HG03139 (cell line): ENCODE measurements at regions not wholly inside any gene's neighbourhood (a gene's known extent, or its start where the extent isn't known, plus 50 kb on each side); places are given as distances from the start of the nearest gene placed in this dataset.

ENCODE experiments used
- ATAC-seq: cut with Tn5 transposase; IDR thresholded peaks from one replicate; pipeline ENCODE4 v1.9.1; 2021; ENCODE audit not compliant: unreplicated experiment

DNA sequence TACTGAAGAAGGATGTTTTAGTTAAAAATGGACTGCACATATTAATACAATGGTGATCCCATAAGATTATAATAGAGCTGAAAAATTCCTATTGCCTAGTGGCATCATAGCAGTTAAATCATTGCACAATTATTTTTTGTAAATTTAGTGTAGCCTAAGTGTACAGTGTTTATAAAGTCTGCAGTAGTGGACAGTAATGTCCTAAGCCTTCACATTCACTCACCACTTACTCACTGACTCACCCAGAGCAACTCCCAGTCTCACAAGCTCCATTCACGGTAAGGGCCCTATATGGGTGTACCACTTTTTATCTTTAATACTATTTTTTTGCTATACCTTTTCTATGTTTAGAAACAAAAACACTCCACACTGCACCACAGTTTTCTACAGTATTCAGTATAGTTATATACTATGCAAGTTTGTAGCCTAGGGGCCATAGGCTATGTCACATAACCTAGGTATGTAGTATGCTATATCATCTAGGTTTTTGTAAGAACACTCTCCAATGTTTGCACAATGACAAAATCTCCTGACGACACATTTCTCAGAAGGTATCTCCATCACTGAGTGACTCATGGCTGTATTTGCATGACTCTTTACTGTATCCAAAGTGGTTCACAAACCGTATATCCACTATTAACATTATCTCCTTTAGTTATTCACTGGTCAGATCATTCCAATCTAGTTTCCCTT is 536.0 kb downstream of the KLF12 start:
- no peak for ATAC-seq

DNA sequence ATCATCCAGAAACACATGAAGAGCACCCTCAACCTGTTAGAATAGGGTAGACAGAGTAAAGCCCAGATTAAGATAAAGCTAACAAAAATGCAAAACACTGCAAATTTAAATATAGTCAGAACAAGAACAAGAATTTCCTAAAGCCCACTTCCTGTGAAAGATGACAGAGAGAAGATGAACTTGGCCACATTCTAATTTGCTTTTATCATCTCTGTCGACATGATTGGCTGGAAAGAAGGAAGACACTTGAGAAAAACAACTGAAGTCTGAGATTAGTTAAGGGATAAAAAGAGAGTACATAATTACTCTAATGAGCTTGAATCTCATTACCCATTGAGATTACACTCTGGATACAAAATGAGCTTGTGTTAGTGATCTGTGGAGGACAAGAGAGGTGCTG is 537.6 kb downstream of the KLF5 start:
- ATAC-seq = no peak

DNA sequence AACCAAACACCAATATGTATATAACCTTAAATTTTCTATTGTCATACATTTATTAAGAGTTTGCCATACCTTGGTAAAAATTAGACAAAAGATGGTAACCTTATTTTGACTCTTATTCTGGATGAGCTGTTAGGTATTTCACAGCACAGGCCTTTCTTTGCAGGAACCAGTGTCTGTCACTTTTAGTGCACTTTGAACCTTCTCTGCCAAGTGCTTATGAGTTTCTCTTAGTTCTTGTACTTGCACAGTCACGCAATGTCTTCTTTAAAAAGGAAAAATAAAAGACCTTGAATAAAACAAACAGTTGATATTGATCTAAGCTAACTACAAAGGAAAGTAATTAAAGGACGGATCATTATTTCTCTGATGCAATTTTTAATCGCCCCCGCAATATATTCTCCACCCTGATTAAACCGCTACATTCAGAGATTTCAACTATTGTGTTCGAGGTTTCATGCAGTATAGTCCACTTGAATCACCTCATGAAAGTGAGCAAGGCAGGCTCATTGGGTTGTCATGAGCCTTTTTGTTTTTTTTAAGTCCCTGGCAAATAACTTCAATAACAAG is 534.5 kb downstream of the KLF5 start:
- ATAC-seq = no peak

DNA sequence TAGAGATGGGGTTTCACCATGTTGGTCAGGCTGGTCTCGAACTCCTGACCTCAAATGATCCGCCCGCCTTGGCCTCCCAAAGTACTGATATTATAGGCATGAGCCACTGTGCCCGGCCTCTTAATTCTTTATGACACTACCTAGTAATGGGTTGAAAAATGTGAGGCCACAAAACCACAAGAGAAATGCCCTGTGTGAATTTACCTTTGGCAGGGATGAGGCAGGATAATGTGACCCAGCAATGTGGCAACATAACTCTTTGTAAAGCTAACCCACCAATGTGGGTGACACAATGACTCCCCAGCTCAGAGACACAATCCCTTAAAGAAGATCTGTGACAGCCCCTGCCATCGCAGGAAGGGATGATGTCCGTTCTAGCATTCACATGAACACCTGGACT is 533.1 kb downstream of the KLF5 start:
- ATAC-seq = no peak

DNA sequence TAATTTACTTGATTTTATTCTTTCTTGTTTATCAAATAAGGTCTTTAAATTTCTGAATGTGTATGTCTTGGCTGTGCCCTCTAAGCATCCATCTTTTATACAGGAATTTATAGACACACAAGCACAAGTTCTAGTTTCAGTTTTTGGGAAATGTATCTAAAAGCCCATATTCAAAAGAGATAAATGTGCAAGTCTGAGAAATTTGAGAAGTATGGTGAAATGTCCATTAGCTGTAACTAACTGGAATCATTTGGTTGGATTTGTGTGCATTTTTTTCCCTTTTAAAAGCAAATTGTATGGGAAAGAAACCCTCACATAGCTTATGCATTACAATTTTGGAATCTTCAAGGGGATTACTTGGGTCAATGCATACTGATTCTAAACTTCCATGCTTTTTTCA is 532.0 kb downstream of the KLF5 start:
- no peak for ATAC-seq

DNA sequence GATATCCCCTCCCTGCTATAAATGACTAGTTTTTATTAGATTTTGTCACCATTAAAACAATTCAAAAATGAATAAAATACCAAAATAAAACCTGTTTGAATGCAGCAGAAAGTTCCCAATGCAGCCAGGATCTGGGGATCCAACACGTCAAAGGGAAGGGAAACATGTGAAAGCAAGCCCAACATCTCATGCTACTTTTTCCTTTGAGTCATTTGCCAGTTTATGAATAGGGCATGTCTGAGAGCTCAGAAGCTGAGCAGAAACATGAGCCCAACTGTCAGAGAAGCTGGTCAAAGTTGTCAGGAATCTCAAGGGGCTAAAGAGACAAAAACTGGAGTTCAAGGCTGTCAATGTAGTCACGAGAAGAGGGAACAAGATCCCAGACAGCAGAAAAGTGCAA is 526.4 kb downstream of the KLF5 start:
- ATAC-seq = no peak

DNA sequence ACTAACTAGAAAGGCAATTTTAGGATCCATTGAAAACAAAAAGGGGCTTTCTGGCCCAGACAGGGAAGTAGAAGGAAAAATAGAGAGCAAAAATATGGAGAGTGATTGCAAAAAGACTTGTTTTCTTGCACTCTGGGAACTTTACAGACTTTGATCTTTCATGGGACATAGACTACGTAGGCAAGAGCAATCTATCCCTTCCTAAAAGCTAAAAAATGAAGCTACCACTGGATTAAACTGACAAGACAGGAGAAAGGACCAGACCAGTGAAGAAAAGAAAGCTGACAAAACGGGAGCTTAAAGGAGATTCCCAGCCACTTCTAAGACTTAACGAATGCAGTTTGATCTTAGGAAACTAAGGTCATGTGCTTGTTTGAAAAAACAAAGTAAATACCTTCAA is 524.5 kb downstream of the KLF5 start:
- ATAC-seq = no peak

DNA sequence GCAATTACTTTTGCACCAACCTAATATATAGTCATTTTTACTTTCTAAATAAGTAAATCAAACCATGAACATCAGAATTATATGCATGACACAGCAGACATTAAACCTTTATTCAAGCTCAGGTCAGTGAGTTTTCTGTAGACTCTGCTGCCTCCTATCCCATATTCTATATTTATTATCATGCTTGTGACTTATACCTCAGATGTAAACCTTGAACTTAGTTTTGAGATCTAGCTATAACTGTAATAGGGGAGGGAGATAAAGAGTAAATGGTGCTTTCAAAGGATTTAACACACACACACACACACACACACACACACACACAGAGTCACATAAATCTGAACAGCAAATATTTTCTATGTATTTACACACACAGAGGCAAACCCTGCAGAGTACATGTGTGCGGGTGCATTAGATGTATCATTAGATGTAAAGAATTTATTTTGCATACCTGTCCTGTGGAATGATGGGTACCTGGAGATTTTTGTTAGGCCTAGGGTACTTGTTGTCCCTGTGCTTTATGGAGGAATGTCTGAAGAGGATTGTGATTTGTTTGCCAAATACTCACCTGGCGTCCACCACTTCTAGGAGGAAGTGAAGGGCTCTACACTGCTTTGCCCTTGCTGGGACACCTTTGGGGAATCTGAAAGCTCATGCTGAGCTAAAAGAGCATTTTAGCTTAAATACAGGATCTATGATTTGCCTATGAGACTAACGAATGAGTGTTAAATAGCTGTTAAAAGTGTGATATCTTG is 521.9 kb downstream of the KLF5 start:
- ATAC-seq = no peak

DNA sequence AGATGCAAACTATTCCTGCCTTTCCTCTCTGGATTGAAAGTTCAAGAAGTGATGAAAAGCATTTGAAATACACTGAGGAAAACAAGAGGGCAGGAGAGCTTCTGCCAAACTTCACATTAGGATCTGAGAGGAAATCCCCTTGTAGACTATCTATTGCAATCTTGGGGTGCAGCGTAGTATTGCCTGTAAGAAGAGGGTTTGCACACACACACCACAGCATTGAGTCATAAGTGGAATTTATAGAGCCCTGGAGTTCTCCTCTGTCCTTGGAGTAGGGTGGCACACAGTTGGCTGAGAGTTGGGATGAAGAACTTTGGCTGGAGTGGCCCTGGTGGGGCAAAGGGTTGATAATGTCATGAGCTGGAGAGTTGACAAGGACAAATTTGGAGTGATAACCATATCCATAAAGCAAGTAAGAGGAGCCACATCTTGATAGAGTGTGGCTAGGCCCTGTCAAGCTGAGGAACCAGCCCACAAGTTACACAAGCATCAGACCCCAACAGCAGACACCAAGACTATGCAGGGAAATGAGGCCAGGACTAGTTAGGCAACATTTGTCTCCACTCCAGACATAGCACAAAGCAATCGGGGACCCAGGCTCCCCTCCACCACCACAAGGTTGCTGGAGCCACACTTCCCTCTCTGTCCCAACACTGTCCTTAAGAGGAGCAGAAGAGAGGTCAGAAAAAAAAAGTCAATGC is 520.9 kb downstream of the KLF5 start:
- ATAC-seq = no peak

DNA sequence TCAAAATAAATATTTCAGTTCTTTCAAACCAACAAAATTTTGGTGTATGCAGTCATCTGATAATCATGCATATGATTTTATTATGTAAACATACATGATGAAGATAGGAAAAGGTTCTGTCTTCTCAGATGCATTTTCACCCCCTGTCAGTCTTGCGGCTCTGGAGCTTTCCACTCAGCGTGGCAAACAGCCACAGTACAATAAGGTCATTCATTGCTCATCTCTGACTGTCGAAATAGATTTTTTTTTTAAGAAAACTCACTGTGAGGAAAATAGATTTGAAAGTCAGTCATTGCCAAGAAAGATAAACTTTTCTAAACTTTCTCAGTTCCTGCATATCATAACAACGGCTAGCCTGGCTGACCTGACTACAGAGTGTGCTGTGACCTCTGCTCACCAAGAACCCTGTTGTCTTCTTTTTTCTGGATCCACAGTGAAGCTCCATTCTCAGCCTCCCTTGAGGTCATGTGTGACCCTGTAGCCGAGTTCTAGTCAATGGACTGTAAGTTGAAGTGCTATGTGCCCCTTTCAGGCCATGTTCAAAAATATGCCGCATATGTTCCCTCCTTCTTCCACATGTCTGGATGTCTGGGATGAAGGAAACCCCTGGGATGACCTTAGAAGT is 519.6 kb downstream of the KLF5 start:
- no peak for ATAC-seq

DNA sequence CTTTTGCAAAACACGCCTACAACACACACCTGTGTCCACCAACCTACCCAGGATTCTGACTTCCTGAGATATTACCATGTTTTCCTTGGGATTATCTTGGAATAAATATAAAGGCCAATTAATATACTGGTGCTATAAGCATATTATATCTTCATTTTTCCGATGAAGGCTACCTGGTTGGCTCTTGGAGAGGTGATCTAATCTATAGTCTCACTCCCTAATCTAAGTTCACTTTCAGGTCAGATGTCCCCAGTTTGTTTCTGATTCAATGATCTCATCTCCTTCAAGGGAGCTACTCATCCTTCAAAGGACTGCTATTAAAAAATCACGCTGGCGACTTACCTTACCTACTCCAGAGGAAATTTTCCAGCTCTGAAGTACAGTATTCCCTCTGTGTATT is 517.5 kb downstream of the KLF5 start:
- no peak for ATAC-seq

DNA sequence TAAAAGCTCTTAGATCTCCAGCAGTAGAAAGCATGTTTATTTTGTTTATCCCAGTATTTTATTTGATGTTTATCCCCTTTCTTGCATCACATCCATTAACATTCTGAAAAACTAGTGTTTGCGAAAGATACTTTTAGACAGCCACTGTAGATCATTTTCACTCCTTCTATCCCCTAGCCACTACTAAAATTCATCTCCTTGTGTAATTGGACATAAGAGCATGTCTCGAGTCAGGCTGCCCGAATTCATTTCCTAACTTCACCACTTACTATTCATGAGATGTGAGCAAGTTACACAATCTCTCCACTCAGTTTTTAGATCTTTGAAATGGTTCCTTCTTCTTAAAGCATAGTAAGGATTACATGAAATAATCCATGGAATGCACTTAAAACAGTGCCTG is 514.0 kb downstream of the KLF5 start:
- no peak for ATAC-seq

DNA sequence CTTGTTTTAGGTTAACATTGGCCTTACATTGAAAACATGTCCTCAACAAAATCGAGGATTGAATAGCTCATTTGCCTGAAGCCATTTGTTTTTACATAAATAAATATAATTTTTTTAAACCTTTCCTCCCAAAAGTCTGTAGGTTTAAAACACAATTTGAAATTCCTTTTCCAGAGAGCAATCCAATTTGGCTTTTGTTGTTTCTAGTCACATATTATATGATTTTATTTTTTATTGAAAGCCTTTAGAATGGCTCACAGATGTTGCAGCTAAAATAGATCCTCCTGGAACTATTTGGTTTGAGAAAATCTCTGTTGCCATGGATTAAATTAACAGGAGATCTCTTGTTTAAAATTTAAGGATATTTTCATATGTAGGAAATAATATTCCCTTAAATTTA is 512.6 kb downstream of the KLF5 start:
- ATAC-seq = no peak

DNA sequence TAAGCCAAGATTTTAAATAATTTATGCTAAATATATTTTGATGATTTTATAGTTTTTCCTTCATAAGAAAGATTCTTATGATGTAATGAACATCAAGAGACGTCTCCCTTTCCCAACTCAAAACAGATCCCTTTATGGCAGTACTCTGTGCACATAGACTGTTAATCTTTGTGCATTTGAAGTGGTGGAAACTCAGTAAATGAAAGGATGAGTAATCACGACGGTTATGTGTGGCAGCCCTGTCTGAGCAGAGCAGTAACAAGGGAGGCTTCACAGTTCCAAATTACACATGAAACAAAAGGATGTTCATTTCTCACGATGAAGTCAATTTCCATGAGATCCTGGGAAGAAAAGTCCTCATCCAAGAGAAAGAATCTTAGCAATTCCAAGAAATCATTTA is 498.1 kb downstream of the KLF5 start:
- ATAC-seq = no peak

DNA sequence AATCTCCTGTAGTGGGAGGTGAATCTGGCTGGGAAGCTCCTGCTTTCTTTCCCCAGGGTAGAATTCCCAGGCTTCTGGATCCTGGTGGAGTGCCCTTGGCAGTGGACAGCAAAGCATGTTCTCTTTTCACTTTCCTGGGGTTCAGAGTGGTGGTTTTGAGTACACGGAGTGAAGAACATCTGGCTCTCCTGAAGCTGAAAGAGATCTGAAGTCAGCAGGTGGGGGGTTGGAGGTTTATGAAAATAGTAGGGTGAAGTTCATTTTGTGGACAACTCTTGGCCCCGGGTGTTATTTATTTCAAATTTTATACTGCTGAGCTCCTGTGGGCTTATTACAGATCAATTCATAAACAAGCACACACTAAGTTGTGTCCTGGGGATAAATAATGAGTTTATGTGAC is 497.3 kb downstream of the KLF5 start:
- no peak for ATAC-seq

DNA sequence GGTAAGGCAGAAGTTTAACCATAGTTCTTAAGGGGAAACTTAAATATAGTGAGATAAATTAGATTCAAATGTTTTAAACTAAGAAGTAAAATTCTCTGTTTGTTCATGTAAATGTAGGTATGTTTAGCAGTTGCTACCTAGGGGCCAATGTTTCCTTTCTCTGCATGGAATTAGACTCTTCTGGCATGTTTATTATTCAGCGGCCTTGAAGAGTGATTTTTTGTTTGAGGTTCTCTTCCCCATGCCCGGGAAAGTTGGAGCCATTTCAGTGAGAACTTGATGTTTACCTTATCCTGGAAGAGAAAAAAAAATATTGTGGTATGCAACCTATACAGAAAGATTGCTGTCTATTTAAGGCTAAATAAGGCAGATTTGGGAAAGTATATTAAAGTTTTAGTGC is 492.9 kb downstream of the KLF5 start:
- no peak for ATAC-seq

DNA sequence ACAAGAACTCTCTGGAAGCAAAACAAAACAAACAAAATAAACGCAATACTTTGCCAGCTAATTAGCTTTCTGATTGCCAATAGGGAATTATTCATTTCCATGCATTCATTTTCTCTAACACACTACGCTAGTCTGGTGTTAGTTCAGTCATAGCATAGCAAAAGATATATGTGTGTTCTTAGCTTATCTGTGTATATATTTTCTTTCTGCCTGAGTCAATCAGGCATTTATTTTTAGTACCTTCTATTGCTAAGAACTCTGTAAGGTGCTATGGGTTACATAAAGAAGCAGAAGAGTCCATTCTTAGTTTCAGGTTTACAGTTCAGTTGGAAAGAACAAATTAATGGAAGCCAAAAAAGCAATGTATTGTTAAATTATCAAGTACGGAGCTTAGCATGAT is 490.9 kb downstream of the KLF5 start:
- ATAC-seq = no peak

DNA sequence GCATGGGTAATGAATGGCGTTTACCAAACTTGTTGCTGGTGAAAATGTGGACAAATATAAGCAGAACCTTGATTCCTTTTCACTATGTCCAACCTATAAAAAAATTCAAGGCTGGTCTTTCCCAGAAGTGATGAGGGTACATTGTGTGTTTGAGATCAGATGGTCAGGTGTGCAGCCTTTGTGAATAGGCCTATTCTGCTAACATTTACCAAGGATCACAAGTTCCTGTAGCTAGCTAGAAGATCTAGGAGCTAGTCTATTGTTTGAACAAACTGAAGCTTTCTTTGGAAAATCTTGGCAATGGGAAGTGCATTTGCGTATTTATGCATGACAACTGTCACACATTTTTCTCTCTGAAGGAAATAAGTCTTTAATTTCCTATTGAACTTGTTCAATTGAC is 489.6 kb downstream of the KLF5 start:
- no peak for ATAC-seq

DNA sequence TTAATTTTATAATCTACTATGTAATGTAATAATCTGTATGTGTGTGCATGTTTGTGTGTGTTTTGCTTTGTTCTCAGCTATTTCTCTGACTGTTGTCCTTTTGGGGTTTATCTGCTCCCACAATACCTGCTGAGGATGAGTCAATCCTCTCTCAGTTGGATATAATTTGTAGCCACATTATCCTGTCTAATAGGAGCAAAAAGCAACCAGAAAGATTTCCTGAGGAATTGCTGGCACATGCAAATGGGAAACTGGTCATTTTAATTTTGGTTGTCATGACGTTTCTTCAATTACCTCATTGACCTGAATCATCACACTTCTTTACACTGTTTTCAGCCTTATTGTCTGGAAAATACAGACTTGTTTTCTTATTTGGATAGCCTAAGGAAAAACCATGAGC is 488.4 kb downstream of the KLF5 start:
- ATAC-seq = no peak

DNA sequence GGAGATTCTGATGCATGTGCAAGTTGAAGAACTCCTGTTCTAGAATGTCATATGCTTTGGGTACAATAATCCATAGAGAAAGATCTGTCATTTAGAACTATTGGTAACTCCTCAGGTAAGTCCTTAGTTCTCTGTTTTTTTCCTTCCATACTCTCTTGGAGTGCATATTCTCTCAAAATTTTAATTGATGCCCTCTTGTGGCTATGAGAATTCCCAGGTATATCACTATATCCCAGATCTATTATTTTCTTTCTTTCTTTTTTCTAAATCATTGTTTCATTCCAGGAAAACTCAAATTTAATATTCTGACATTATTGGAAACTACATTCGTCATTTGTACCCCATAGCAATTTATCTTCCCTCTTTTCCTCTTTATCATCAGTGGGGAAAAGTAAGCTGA is 485.4 kb downstream of the KLF5 start:
- no peak for ATAC-seq

DNA sequence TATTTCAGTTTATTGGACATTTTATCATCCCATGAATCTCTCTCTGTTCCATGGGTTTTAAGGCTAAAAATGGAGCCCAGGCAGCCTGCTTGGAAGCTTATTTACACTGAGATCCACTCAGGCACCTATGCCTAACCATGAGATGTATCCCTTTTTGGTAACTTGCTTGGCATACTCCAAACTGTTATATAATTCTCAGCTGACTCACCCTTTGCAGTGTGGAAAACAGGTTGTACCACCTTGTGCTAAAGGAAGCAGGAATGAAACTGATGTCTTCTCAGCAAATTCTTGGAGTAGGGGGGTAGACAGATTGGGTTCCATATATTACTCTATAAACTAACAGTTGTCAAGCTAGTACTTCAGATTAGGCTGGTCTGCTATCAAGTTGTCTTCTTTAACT is 483.6 kb downstream of the KLF5 start:
- no peak for ATAC-seq

DNA sequence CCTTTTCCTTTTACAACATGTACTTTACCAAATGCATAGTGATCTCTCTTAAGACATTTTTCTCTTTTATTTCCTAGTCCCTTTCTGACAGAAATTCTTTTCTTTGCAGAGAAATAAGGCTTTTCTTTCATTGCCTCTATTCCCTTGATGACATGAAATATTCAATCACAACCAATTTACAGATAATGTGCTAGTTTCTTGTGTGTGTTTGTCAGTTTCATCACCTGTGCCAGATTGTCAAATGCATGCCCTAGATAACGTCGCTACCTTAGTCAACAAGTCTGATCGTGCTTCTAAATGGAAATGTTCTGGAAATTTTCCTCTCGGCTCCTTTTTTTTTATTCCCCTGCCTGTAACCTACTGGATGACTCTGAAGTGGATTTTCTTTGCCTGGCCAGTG is 478.1 kb downstream of the KLF5 start:
- no peak for ATAC-seq
